SK-MEL-5 (cell line): ENCODE measurements at regions not wholly inside any gene's neighbourhood (a gene's known extent, or its start where the extent isn't known, plus 50 kb on each side); places are given as distances from the start of the nearest gene placed in this dataset.

Experiments
- DNase-seq: peaks from one replicate; pipeline ENCODE4 v3.0.0-alpha.2; 2016; ENCODE audit warnings: low read depth, low spot score
- in situ Hi-C: cut with HindIII; loops from 2 replicates; pipeline ENCODE4 v1.10.0; 2016; ENCODE audit warnings: low sequenced_read_pairs, high pct_unique_total_duplicates, low pct_unique_long_range_greater_than_20kb
- small RNA-seq, 2 experiments: library from RNA; depleted of rRNA; stranded (forward); fragments of <200 nt; gene quantifications; one replicate each; pipeline ENCODE3, GENCODE V24; 2014

GRCh38 chrY:12615733-12616446 lies 85.1 kb upstream of the USP9Y start:
- in situ Hi-C loops = no loop called here
- no peak for DNase-seq

- DNase-seq = no peak
- in situ Hi-C loops = no loop called here
Observed at GRCh38 chrY:12621454-12622081, 79.5 kb upstream of the USP9Y start.

- in situ Hi-C loops = no loop called here
- DNase-seq = no peak
Observed at GRCh38 chrY:12623204-12623603, 77.8 kb upstream of the USP9Y start.

- no peak for DNase-seq
- in situ Hi-C loops = no loop called here
Observed at GRCh38 chrY:12642986-12643385, 58.0 kb upstream of the USP9Y start.

GRCh38 chrY:12643693-12644348 lies 57.2 kb upstream of the USP9Y start:
- in situ Hi-C loops = no loop called here
- no peak for DNase-seq

- in situ Hi-C loops = no loop called here
- no peak for DNase-seq
Observed at GRCh38 chrY:12651095-12651494, 49.9 kb upstream of the USP9Y start.

Small RNA genes in the stretch of these regions (small RNA-seq; reads per million reads assigned to genes)
- gene RN7SL702P = 0 to 0.05 reads per million in 2 experiments
